Urinary bladder (tissue), 3 donors: ENCODE measurements at regions not wholly inside any gene's neighbourhood (a gene's known extent, or its start where the extent isn't known, plus 50 kb on each side); places are given as distances from the start of the nearest gene placed in this dataset.
"Not testable (repeated sequence)": the region's sequence is repeated elsewhere in the genome, so short reads cannot be mapped to it uniquely, and the experiment has no call there.

ENCODE experiments used
- DNase-seq: peaks from one replicate; pipeline ENCODE4 v3.0.0-alpha.2; 2015; ENCODE audit errors: extremely low spot score
- H3K27ac ChIP-seq: one replicate; pipeline ENCODE4 v1.5.1; 2013; ENCODE audit warnings: low read depth, mild to moderate bottlenecking, moderate library complexity
- H3K36me3 ChIP-seq: one replicate; pipeline ENCODE4 v1.6.1; 2013; ENCODE audit warnings: mild to moderate bottlenecking, moderate library complexity; ENCODE audit not compliant: insufficient read depth
- H3K4me1 ChIP-seq: one replicate; pipeline ENCODE4 v1.6.1; 2013; ENCODE audit warnings: mild to moderate bottlenecking, moderate library complexity; ENCODE audit not compliant: insufficient read depth
- H3K4me3 ChIP-seq: one replicate; pipeline ENCODE4 v1.5.1; 2013; ENCODE audit warnings: low read depth, low read length
- WGBS: extraction: QIAGEN DNeasy Blood & Tissue Kit; methylation state at CpG from one replicate; pipeline ENCODE4 v1.1.7; 2013; 5-methylcytosine and 5-hydroxymethylcytosine counted together
- donor health status: healthy with polysubstance abuse.
- donor health status: healthy.

DNA sequence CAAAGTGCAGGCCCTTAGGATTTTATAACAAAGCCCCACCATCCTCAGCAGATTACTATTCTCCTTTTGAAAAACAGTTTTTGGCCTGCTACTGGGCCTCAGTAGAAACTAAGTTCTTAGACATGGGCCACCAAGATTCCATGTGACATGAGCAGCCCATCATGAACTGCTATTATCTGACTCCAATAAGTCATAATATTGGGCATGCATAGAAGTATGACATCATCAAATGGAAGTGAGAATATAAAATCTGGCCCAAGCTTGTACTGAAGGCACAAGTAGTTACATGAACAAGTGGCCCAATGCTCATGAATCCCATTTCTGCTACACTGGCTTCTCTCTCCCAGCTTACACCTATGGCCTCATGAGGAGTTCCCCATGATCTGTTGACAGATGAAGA, 404.8 kb downstream of the EPHA5 start:
- no peak for DNase-seq
- Histone ChIP-seq H3K4me1 (no peaks in the 10 kb centered on the region), H3K36me3 (no peaks in the 10 kb centered on the region), H3K27ac (no peak overlapping the region), H3K4me3 (no peak overlapping the region)

DNA sequence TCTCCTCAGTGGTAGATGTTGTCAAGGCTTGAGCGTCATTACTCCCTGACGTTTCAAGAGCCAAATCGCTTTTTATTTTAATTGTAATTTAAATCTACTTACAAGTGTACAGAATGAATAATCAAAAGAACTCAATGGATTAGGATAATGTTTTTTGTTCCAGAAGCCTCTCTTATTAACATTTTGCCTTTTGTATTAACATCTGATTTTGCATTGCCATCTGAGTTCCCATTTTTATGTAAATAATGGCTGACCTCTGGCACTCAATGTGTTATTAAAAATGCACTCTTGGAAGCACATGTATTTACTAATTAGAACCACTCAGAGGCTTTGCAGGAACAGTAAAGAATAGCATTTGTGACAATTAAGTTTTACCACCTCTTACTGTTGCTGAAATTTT, 411.0 kb downstream of the EPHA5 start:
- DNase-seq = no peak
- Histone ChIP-seq H3K4me1 (no peaks in the 10 kb centered on the region), H3K27ac (no peak overlapping the region), H3K36me3 (no peaks in the 10 kb centered on the region), H3K4me3 (no peak overlapping the region)
- WGBS = 54% methylated on average over 3 of the region's 3 CpGs

DNA sequence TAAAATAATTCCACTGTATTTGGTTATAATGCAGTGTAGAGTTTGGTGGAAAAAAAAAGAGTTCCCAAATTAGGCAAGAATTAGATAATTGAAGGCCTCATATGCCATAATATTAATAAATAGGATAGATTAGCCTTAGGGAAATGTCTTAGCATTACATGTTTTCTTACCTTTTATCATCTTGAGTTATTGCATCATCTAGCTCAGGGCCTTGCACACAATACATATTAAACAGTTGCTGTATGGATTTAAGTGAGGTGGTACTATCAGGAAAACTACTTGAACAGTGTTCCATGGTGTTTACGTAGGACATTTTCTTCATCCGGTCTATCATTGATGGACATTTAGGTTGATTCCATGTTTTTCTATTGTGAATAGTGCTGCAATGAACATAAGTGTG, 419.4 kb downstream of the EPHA5 start:
- 97% methylated on average over 2 of the region's 2 CpGs for WGBS
- Histone ChIP-seq H3K36me3 (no peaks in the 10 kb centered on the region), H3K4me3 (no peak overlapping the region), H3K4me1 (no peaks in the 10 kb centered on the region), H3K27ac (no peak overlapping the region)
- no peak for DNase-seq

DNA sequence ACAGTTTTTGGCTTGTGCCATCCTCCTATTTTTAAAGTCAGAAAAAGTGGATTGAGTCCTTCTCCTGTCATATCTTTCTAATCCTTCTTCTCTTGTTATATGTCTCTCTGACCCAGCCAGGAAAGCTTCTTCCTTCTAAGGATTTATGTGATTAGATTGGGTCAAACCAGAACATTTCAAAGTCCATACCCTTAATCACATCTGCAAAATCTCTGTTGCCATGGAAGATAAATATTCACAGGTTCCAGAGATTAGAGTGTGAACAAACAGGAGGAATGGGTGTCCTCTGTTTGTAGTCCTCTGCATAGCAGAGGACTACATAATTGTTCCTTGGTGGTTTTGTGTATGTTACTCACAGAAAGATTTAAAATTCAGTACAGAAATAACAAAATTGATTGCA, 421.2 kb downstream of the EPHA5 start:
- no peaks in the 10 kb centered on the region for H3K4me1 ChIP-seq
- no peaks in the 10 kb centered on the region for H3K36me3 ChIP-seq
- no peak overlapping the region for H3K27ac ChIP-seq
- DNase-seq = no peak
- H3K4me3 ChIP-seq = no peak overlapping the region

DNA sequence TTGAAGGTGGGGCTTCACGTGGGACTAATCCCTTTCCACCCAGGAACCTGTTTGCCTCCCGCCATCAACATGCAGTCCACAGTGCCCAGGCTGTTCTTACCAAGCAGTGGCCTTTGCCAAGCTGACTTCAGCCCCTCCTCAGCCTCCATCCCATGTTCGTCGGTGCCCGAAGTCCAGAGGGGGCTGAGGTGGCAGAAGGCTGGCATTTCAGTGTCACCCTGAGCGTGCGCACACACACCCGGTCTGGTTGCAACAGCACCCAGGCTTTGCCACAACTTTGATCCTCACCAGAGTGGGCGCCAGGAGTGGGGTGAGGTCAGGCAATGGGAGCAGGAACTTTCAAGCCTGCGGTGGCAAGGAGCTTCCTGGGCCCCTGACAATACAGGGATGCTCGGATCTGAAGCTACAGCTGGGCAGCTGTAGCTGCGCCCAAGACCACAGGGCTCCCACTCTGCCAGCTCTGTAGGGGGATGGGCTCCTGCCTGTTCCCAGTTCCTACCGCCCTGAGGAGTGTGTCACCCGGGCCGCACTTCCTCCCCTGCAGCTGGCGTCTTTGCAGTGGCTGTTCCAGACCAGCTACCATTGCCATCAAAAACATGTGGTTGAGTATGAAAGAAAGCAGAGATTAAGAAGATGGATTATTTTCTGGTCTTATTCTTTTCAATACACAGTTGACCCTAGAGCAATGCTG, 428.0 kb downstream of the EPHA5 start:
- H3K27ac ChIP-seq = no peak overlapping the region
- 88% methylated on average over 16 of the region's 16 CpGs for WGBS
- no peak for DNase-seq
- no peak overlapping the region for H3K4me3 ChIP-seq
- no peaks in the 10 kb centered on the region for H3K4me1 ChIP-seq
- H3K36me3 ChIP-seq = no peaks in the 10 kb centered on the region

DNA sequence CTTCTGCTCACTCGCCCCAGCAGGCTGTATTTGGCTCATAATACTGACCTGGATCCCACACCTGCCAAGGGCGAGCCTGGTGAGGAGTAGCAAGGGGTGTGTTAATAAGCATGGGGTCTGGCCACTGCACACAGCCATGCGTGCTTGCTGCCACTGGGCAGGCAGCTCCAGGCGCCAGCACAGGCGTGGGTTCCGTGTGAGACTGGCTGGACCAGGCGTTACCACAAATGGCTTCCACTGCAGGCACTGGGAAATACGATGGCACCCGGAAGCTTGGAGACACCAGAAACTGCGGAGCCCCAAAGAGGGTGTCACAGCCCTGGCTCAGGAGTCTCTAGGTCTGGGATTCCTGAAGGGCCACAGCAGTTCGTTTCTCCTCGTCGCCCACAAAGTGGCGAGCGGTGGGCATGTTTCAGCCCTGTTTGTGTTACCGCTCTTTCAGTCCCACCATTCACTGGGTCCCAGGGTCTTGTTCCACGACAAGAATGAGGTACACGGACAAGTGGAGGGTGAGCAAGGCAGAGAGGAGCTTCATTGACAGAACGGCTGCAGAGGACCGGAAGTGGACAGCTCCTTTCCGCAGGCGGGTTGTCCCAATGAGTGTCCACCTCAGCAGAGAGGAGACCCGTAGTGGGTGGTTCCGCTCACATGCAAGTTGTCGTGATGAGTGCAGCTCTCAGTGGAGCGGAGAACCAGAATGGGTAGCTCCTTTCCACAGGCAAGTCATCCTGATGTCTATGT, 428.9 kb downstream of the EPHA5 start:
- DNase-seq = no peak
- Histone ChIP-seq H3K36me3 (no peaks in the 10 kb centered on the region), H3K27ac (no peak overlapping the region), H3K4me3 (no peak overlapping the region), H3K4me1 (no peaks in the 10 kb centered on the region)
- WGBS = 94% methylated on average over 26 of the region's 26 CpGs

DNA sequence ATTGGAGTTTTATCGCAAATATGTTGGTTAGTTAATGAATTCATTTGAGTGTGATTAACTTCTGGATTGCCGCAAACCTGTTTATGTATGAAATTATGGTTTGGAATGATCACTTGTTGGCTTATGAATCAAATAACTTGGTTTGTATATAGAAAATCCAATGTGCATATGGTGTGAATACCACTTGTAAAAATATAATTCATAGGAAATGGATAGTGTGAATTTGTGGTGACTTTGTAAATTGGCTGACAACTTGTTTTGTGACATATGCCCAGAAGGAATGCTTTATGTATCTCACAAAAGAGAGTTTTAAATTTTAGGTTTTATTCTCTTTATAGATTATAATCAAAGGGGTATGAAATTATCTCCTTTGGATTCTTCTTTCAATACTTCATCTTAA, 436.2 kb downstream of the EPHA5 start:
- H3K27ac ChIP-seq = no peak overlapping the region
- no peaks in the 10 kb centered on the region for H3K4me1 ChIP-seq
- H3K4me3 ChIP-seq = no peak overlapping the region
- WGBS = 94% methylated on average over 2 of the region's 2 CpGs
- DNase-seq = no peak
- no peaks in the 10 kb centered on the region for H3K36me3 ChIP-seq

DNA sequence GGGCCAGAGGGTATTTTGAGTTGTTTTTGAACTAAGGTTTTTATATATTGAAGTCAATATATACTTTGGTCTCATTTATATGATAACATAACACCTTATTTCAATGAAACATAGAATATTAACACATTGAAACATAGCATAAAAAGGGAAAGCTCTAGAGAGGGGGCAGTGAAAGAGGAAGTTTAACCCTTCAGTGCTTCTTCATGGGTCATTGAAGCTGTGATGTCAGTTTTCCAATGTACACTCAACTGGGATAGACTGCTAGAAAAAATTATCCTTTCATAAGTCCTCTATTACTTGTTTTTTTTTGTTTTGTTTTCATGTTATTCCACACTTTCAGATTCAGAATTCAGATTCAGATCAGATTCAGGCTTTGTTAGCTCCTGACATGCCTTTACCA, 442.7 kb downstream of the EPHA5 start:
- Histone ChIP-seq H3K4me3 (no peak overlapping the region), H3K36me3 (no peaks in the 10 kb centered on the region), H3K4me1 (no peaks in the 10 kb centered on the region), H3K27ac (no peak overlapping the region)
- no peak for DNase-seq

DNA sequence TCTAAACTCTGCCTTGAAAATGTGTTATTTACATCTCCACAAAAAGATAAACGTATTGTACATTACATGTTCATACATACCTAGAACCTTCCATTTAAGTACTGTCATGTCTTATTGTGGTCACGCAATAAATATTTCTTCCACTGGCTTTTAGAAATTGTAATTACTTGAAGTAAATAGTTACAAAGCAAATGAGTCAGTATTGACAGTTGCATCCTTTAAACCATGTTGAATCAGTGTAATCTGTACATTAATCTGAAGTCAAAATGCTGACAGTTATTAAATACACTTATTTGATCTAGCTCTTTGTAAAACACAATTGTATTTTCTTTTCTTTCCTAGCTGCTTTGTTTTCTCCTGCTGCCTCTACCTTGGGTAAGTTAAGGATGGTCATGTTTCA, 446.7 kb downstream of the EPHA5 start:
- Histone ChIP-seq H3K4me1 (no peaks in the 10 kb centered on the region), H3K27ac (no peak overlapping the region), H3K4me3 (no peak overlapping the region), H3K36me3 (no peaks in the 10 kb centered on the region)
- whole genome bisulfite sequencing = 79% methylated on average over 2 of the region's 2 CpGs
- no peak for DNase-seq

DNA sequence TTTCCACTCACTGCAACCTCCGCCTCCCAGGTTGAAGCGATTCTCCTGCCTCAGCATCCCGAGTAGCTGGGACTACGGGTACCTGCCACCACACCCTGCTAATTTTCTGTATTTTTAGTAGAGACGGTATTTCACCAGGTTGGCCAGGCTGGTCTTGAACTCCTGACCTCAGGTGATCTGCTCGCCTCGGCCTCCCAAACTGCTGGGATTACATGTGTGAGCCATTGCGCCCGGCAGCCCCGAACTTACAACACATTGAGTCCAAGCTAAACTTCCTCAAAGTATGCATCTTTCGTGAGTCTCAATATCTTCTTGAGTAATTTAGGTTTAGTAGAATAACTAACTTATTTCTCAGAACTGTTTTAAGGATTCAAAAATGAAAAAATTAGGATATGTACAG, 447.2 kb downstream of the EPHA5 start:
- DNase-seq, H3K36me3 ChIP-seq, H3K4me3 ChIP-seq, H3K4me1 ChIP-seq, H3K27ac ChIP-seq: not testable (repeated sequence)
- WGBS = 94% methylated on average over 11 of the region's 11 CpGs

DNA sequence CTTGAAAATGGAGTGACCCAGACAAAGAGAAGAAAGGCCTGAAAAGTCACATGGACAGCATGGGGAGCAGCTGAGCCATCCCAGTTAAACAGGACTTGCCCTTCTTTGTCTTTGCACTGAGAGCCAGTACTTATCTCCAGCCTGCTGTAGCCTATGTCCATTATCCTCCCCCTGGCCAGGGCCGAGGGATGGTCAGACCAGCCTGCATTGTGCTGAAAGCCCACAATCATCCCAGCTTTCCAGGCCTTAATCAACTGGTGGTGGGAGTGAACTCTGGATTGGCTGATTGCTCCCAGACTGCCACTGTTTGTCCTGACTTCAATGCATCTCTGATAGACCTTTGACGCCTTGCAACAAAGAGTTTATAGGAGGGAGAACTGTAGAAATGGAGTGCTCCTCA, 453.1 kb downstream of the EPHA5 start:
- Histone ChIP-seq H3K4me3 (no peak overlapping the region), H3K27ac (no peak overlapping the region), H3K36me3 (no peaks in the 10 kb centered on the region), H3K4me1 (no peaks in the 10 kb centered on the region)
- no peak for DNase-seq
- 65% methylated on average over 2 of the region's 2 CpGs for WGBS

DNA sequence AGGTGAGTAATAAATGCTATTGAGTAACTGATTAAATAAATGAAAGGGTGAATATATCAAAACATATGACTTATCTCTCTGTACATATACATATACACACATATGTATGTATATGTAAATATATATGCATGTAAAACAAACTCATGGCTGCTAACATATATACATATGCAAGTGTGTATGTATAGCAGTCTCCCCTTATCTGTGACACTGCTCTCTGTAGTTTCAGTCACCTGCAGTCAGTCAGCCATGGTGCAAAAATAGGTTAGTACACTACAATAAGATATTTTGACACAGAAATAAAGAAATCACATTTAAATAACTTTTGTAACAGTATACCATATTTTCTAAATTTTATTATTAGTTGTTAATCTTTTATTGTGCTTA, 467.4 kb downstream of the EPHA5 start:
- Histone ChIP-seq H3K36me3 (no peaks in the 10 kb centered on the region), H3K27ac (no peak overlapping the region), H3K4me1 (no peaks in the 10 kb centered on the region), H3K4me3 (no peak overlapping the region)
- no peak for DNase-seq

DNA sequence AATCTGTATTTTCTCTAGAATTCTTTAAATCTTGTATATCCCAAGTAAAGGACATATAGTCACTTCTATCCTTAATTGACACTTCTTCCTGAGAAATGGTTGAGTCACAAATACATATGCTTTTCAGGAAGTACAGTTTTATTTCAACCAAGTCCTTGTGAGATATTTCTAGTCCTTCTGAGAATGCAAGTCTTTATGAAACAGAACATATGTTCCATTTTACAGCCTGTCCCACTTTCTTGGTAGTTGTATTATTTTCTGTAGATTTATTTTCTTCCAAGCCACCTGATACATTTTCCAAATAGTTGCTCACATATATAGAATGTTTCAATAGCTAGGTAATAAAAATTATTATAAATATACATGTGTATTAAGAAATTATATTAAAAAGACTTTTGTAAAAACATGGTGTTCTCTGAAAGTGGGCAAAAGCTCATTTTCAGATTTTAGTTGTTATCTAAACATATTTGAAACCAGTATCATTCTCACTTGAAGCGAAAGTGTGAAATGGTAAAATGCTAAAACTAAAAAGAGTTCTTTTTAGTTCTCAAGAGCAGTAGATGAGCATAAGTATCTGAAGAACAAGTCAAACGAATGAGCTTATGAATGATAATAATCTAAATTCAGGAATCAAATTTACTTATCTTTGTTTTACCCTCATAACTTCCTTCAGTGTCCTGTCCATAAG, 468.0 kb downstream of the EPHA5 start:
- Histone ChIP-seq H3K4me1 (no peaks in the 10 kb centered on the region), H3K36me3 (no peaks in the 10 kb centered on the region), H3K27ac (no peak overlapping the region), H3K4me3 (no peak overlapping the region)
- DNase-seq = no peak
- WGBS = 64% methylated on average over 2 of the region's 2 CpGs

DNA sequence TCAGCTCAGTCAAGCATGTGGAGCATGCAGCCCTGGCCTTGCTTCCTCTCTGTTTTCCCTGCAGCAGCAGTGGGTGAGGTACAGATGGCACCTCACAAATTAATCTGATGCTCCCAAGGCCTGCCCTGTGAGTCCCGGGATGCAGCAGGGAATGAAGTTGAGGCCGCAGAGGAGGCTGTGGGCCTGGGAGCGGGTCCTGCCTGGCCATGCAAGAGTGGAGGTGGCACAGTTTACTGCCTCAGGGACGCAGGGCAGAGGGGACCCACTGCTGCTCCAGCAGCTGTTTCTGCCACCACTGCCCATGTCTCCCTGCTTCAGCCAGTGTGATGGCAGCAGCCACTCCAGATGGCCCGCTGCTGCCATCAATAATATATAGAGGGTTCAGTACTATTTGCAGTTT, 474.6 kb downstream of the EPHA5 start:
- DNase-seq = no peak
- H3K4me1 ChIP-seq = no peaks in the 10 kb centered on the region
- no peak overlapping the region for H3K4me3 ChIP-seq
- H3K36me3 ChIP-seq = no peaks in the 10 kb centered on the region
- WGBS = 88% methylated on average over 5 of the region's 5 CpGs
- H3K27ac ChIP-seq = no peak overlapping the region
